ENCODE measurements at regions not wholly inside any gene's neighbourhood (a gene's known extent, or its start where the extent isn't known, plus 50 kb on each side); places are given as distances from the start of the nearest gene placed in this dataset.
"Not testable (repeated sequence)": the region's sequence is repeated elsewhere in the genome, so short reads cannot be mapped to it uniquely, and the experiment has no call there.

- Histone ChIP-seq H3K4me3 (no peak overlapping the region), H3K36me3 (replicated peaks in 1 of 2; ENCODE audit: insufficient read depth in 1 of 2, low read depth in 2 of 2) (no peaks in the 10 kb centered on the region), H3K9me3 (no peaks in the 10 kb centered on the region), H3K4me1 (no peaks in the 10 kb centered on the region), H3K27me3 (no peaks in the 10 kb centered on the region), H3K27ac (no peak overlapping the region)
- ATAC-seq (no peak), DNase-seq (no peak)
- no peak for TF ChIP-seq CTCF (IDR thresholded peaks at IDR 0.05)
- TF ChIP-seq POLR2A (IDR thresholded peaks at IDR 0.05) = no peak
- intact Hi-C loops (cut with DNase I) = no loop called here
- 47 to 61% methylated on average over 1 of the region's 1 CpG for whole genome bisulfite sequencing, 2 donors
Measured at GRCh38 chr4:106530024-106530361, 161.4 kb upstream of the GIMD1 start.

- Histone ChIP-seq H3K36me3 (replicated peaks in 1 of 2; ENCODE audit: insufficient read depth in 1 of 2, low read depth in 2 of 2) (no peaks in the 10 kb centered on the region), H3K27ac (no peak overlapping the region), H3K4me3 (no peak overlapping the region), H3K27me3 (no peaks in the 10 kb centered on the region), H3K4me1 (no peaks in the 10 kb centered on the region), H3K9me3 (no peaks in the 10 kb centered on the region)
- 59 to 71% methylated on average over 2 of the region's 2 CpGs for WGBS, 2 donors
- no peak for ATAC-seq
- intact Hi-C loops (cut with DNase I) = no loop called here
- no peak for DNase-seq
- TF ChIP-seq CTCF (IDR thresholded peaks at IDR 0.05) (no peak), POLR2A (IDR thresholded peaks at IDR 0.05) (no peak)
Measured at GRCh38 chr4:106529348-106530023, 160.9 kb upstream of the GIMD1 start.

- WGBS, 2 donors = 70 to 75% methylated on average over 2 of the region's 2 CpGs
- no peak for ATAC-seq
Measured at GRCh38 chr4:106527316-106527715, 158.7 kb upstream of the GIMD1 start.

GRCh38 chr4:106525425-106525824 lies 156.8 kb upstream of the GIMD1 start:
- 93% methylated on average over 27 of the region's 27 CpGs; no CpG with 5 or more reads in 1 of the 2 donors for WGBS, 2 donors
- H3K4me3 ChIP-seq; H3K27me3 ChIP-seq; H3K4me1 ChIP-seq; DNase-seq; H3K36me3 ChIP-seq (replicated peaks in 1 of 2; ENCODE audit: insufficient read depth in 1 of 2, low read depth in 2 of 2); ATAC-seq; intact Hi-C loops (cut with DNase I); H3K9me3 ChIP-seq; H3K27ac ChIP-seq: not testable (repeated sequence)

More at GRCh38 chr4:106527316-106527715, 158.7 kb upstream of the GIMD1 start:
- Histone ChIP-seq H3K4me1 (no peaks in the 10 kb centered on the region), H3K27ac (no peak overlapping the region), H3K4me3 (no peak overlapping the region), H3K27me3 (no peaks in the 10 kb centered on the region), H3K9me3 (no peaks in the 10 kb centered on the region), H3K36me3 (replicated peaks in 1 of 2; ENCODE audit: insufficient read depth in 1 of 2, low read depth in 2 of 2) (no peaks in the 10 kb centered on the region)
- intact Hi-C loops (cut with DNase I) = no loop called here
- TF ChIP-seq POLR2A (IDR thresholded peaks at IDR 0.05) (no peak), CTCF (IDR thresholded peaks at IDR 0.05) (no peak)
- no peak for DNase-seq

- H3K36me3 ChIP-seq (replicated peaks in 1 of 2; ENCODE audit: insufficient read depth in 1 of 2, low read depth in 2 of 2); H3K27me3 ChIP-seq; intact Hi-C loops (cut with DNase I); H3K4me3 ChIP-seq; ATAC-seq; H3K9me3 ChIP-seq; H3K4me1 ChIP-seq; DNase-seq; H3K27ac ChIP-seq: not testable (repeated sequence)
- WGBS, 2 donors = 69 to 82% methylated on average over 8 of the region's 8 CpGs
Measured at GRCh38 chr4:106524772-106525171, 156.2 kb upstream of the GIMD1 start.

GRCh38 chr4:106522839-106523238 lies 154.3 kb upstream of the GIMD1 start:
- Histone ChIP-seq H3K9me3 (no peaks in the 10 kb centered on the region), H3K27ac (no peak overlapping the region), H3K36me3 (replicated peaks in 1 of 2; ENCODE audit: insufficient read depth in 1 of 2, low read depth in 2 of 2) (no peaks in the 10 kb centered on the region), H3K4me1 (no peaks in the 10 kb centered on the region), H3K27me3 (no peaks in the 10 kb centered on the region), H3K4me3 (no peak overlapping the region)
- no peak for ATAC-seq
- TF ChIP-seq CTCF (IDR thresholded peaks at IDR 0.05) = no peak
- TF ChIP-seq POLR2A (IDR thresholded peaks at IDR 0.05) = no peak
- intact Hi-C loops (cut with DNase I) = no loop called here
- DNase-seq = no peak
- WGBS, 2 donors = 68 to 83% methylated on average over 8 of the region's 8 CpGs
